GM12872 (cell line): ENCODE measurements at regions not wholly inside any gene's neighbourhood (a gene's known extent, or its start where the extent isn't known, plus 50 kb on each side); places are given as distances from the start of the nearest gene placed in this dataset.

Experiments used
- TF ChIP-seq, protein P1 (sequence below): IDR thresholded peaks from 3 replicates; pipeline ENCODE4 v1.5.1; 2011; ENCODE audit warnings: low read depth, mild to moderate bottlenecking, low read length, moderate library complexity; ENCODE audit not compliant: insufficient read depth

DNA sequence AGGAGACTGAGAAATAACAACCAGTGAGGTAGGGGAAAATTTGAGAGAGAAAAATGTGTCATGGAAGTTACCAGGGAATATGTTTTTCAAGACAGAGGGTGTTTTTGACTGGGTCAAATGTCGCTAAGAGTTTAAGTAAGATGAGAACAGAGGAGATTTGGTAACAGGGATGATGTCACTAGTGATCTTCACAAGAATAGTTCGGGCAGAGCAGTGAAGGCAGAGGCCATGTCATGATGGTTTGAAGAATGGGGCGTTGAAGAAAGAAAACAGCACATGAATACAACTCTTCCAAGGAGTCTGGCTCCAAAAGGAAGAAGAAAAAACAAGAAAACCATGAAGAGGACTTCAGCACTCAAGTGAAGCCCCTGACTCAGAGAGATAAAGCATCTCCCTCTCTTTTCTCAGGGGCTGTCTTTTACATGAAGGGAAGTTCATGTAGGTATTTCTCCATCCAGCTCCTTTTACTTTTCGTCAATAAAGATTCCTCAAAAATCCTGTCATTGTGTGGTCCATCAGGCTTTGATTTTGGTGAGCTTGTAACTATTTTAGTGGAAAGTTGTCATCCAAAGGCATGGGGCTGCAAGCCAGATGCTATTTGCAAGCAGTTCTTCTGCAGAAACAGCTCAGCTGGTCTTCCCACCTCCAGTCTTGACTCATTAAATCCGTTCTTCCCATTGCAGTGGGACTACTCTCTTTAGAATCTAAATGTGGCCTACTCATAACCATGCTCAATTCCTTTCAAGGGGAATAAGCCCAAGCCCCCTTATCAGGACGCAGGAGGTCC is 397.3 kb downstream of the LMX1A start:
- TF ChIP-seq, protein P1, sequence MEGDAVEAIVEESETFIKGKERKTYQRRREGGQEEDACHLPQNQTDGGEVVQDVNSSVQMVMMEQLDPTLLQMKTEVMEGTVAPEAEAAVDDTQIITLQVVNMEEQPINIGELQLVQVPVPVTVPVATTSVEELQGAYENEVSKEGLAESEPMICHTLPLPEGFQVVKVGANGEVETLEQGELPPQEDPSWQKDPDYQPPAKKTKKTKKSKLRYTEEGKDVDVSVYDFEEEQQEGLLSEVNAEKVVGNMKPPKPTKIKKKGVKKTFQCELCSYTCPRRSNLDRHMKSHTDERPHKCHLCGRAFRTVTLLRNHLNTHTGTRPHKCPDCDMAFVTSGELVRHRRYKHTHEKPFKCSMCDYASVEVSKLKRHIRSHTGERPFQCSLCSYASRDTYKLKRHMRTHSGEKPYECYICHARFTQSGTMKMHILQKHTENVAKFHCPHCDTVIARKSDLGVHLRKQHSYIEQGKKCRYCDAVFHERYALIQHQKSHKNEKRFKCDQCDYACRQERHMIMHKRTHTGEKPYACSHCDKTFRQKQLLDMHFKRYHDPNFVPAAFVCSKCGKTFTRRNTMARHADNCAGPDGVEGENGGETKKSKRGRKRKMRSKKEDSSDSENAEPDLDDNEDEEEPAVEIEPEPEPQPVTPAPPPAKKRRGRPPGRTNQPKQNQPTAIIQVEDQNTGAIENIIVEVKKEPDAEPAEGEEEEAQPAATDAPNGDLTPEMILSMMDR = no peak

DNA sequence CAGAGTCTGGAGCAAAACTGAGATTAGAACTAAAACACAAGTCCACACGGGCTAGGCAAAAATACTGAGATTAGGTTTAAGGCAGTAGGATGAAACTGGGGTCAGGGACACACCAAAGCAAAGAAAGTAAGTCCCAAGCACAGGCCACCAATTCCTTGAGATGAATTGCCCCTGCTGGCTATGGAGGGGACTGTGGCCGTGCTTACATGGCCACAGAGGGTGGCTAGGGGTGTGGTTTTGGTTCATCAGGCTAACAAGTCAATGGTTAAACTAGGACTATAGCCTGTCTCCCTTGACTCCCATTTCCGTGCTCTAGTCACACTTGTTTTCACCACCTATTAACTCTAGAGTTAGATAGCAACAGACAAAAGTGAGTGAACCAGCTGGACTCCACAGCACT is 394.8 kb downstream of the PBX1 start:
- TF ChIP-seq, protein P1 = no peak

DNA sequence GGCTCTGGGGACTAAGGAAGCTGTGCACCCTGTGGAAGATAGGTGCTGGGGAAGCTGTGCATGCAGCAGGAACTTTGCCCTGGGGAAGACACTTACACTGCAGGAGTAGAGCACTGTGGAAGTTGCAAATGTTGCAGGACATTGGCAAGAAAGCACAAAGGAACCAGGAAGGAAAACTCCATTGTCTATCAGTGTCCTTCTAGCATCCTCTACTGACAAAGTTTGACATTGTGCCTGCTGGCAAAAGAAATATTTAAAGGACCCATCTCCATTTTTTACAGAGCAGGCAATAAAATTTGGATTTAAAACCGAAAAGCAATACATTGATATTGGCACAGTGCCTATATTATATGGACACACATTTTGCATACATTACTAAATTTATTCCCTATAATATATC is 394.1 kb downstream of the PBX1 start:
- TF ChIP-seq, protein P1 = no peak

DNA sequence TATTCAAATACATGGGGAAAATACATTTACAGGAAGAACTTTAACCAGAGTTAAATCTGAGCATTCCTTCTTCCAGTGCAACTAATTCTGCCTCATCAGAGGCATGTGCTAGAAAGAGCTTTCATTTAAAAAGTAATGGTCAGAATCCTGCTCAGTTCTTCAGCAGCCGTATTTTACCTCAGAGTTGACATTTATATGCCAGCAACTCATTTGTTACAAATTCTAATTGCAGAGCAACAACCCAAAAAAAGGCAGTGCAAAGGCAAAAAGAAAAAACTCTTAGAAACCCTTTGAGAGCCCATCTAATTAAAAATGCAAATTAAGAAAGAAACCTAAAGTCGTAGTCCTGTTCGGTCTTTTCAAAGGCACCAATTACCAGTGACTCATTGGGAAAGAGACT is 392.5 kb downstream of the PBX1 start:
- TF ChIP-seq, protein P1 = no peak

DNA sequence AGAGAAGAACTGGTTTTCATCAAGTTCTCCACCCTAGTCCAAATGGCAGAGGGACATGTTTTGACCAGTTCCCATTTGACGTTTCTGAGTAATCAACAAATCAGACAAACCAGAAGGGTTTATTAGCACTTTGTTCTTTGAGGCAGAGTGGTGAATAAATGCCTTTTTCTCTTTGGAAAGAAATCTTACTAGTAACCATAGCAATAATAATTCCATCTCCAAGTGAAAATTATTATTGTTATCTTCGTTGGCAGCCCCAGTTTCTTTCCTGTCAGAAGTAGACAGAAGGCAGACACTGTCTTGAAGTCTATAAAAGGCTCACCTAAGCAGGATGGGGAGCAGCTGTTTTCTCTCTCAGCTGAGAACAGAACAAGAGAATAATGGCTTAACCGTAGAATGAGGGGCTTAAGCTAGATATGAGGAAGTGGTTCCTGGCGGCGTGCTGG is 391.6 kb downstream of the PBX1 start:
- TF ChIP-seq, protein P1 = no peak

DNA sequence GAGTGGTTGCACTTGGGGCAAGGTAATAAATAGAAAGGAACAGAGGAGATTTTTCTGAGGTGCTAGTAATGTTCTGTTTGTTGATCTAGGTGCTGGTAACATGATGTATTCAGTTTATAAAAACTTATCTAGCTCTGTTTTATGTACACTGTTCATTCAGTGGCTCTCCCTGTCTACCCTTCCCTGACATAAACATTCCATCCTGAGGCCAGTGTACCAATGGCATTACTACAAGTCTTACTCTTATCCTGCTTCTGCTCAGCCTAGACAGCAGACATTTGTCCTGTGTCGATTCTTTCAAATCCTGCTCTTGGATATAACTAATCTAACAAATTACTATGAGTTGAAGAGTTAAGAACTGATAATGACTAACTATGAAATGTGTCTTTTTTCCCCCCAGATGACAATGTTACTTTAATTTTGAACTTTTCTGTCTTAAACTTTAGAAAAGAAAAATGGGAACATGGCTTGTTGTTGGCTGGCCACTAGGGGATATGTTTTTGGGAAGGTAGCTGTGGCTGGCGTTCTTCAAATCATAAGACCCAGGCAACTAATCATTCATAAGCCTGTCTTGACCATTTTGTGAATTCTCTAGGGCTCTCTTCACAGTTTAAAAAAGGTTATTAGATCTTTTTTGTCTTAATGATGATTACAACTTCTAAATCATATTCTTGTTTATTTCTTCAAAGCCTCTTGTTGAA is 390.9 kb downstream of the PBX1 start:
- TF ChIP-seq, protein P1 = no peak

DNA sequence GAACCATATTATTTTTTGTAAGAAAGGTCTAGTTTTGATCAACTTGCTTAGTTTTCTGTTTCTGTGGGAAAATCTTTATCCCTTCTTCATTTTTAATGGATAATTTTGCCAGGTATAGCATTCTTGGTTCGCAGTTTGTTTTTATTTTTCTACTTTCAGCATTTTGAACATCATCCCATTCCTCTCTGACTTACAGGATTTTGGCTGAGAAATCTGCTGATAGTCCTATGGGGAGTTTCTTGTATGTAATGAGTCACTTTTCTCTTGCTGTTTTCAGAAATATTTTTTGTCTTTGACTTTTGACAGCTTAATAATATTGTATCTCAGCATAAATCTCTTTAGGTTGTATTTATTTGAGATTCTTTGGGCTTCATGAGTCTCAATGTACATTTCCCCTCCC is 389.1 kb downstream of the PBX1 start:
- TF ChIP-seq, protein P1 = no peak
